Stomach (tissue), 4 donors: ENCODE measurements at regions not wholly inside any gene's neighbourhood (a gene's known extent, or its start where the extent isn't known, plus 50 kb on each side); places are given as distances from the start of the nearest gene placed in this dataset.

Source experiments
- CTCF ChIP-seq, 7 experiments: fragments of 450-650 bp in 4 of 7; fragments of 200-600 bp in 3 of 7; sonication (generic) in 3 of 7; IDR thresholded peaks; one replicate each; pipeline ENCODE4 v1.5.1; 2016 to 2019; ENCODE audit warnings: antibody characterized with exemption in 7 of 7, control low read depth in 2 of 7, mild to moderate bottlenecking in 1 of 7
- EP300 ChIP-seq: sonication (generic); formaldehyde crosslinking; IDR thresholded peaks from one replicate; pipeline ENCODE4 v1.6.1; 2017; ENCODE audit warnings: antibody characterized with exemption
- POLR2A ChIP-seq, 4 donors: fragments of 450-650 bp; IDR thresholded peaks; one replicate each; pipeline ENCODE4 v1.6.1; 2016; ENCODE audit warnings: antibody characterized with exemption in 4 of 4, control low read depth in 2 of 4, mild to moderate bottlenecking in 1 of 4, moderate library complexity in 1 of 4
- POLR2AphosphoS5 ChIP-seq, 3 donors: sonication (generic); formaldehyde crosslinking; IDR thresholded peaks; one replicate each; pipeline ENCODE4 v1.6.1; 2016; ENCODE audit warnings: antibody characterized with exemption in 3 of 3

GRCh38 chr7:109354552-109354951, 784.9 kb downstream of the DNAJB9 start:
- TF ChIP-seq POLR2AphosphoS5 (IDR thresholded peaks at IDR 0.05) (no peak), POLR2A (IDR thresholded peaks at IDR 0.05) (no peak), CTCF (IDR thresholded peaks at IDR 0.05) (no peak), EP300 (no peak)
